ENCODE measurements at regions not wholly inside any gene's neighbourhood (a gene's known extent, or its start where the extent isn't known, plus 50 kb on each side); places are given as distances from the start of the nearest gene placed in this dataset.

GRCh38 chr6:19342616-19343015, 494.6 kb upstream of the ID4 start:
- no peaks in the 10 kb centered on the region for H3K4me1 ChIP-seq (ENCODE audit: control insufficient read depth in 1 of 2, insufficient read depth in 2 of 2, low read depth in 1 of 2, low read length in 1 of 2)
- H4K20me1 ChIP-seq (ENCODE audit: insufficient read depth): no peaks in the 10 kb centered on the region
- ChIA-PET POLR2A (no interaction called here), CTCF (no interaction called here)
- H3K9me2 ChIP-seq: no peaks in the 10 kb centered on the region
- DNase-seq: no peak
- no peak overlapping the region for H2AFZ ChIP-seq (ENCODE audit: low read depth)
- H3K36me3 ChIP-seq (replicated peaks in 1 of 2; ENCODE audit: control insufficient read depth in 1 of 2, insufficient read depth in 2 of 2, low read length in 1 of 2): no peaks in the 10 kb centered on the region
- 2% methylated on average over 1 of the region's 1 CpG for WGBS (ENCODE audit: low lambda C conversion rate)
- H3K27me3 ChIP-seq (ENCODE audit: insufficient read depth): no peaks in the 10 kb centered on the region
- H3K4me2 ChIP-seq: no peak overlapping the region
- no peak overlapping the region for H3K27ac ChIP-seq (ENCODE audit: low read depth in 2 of 2, low read length in 1 of 2)
- no peak overlapping the region for H3K9ac ChIP-seq
- TF ChIP-seq TEAD4 (IDR thresholded peaks at IDR 0.05; ENCODE audit: borderline replicate concordance, insufficient read depth) (no peak), TAF1 (IDR thresholded peaks at IDR 0.05; ENCODE audit: borderline replicate concordance, low read depth, low read length) (no peak), JUND (IDR thresholded peaks at IDR 0.05) (no peak), ELF1 (IDR thresholded peaks at IDR 0.05) (no peak), RAD21 (IDR thresholded peaks at IDR 0.05; ENCODE audit: low read length) (no peak), FOXJ3 (CRISPR knock-in tag; IDR thresholded peaks at IDR 0.05) (no peak), FOXM1 (IDR thresholded peaks at IDR 0.05; ENCODE audit: low read depth) (no peak)
- TF ChIP-seq, protein P1, sequence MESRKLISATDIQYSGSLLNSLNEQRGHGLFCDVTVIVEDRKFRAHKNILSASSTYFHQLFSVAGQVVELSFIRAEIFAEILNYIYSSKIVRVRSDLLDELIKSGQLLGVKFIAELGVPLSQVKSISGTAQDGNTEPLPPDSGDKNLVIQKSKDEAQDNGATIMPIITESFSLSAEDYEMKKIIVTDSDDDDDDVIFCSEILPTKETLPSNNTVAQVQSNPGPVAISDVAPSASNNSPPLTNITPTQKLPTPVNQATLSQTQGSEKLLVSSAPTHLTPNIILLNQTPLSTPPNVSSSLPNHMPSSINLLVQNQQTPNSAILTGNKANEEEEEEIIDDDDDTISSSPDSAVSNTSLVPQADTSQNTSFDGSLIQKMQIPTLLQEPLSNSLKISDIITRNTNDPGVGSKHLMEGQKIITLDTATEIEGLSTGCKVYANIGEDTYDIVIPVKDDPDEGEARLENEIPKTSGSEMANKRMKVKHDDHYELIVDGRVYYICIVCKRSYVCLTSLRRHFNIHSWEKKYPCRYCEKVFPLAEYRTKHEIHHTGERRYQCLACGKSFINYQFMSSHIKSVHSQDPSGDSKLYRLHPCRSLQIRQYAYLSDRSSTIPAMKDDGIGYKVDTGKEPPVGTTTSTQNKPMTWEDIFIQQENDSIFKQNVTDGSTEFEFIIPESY (IDR thresholded peaks at IDR 0.05; ENCODE audit: borderline replicate concordance, low read depth): no peak
- TF ChIP-seq, protein P2, sequence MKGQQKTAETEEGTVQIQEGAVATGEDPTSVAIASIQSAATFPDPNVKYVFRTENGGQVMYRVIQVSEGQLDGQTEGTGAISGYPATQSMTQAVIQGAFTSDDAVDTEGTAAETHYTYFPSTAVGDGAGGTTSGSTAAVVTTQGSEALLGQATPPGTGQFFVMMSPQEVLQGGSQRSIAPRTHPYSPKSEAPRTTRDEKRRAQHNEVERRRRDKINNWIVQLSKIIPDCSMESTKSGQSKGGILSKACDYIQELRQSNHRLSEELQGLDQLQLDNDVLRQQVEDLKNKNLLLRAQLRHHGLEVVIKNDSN (IDR thresholded peaks at IDR 0.05; ENCODE audit: borderline replicate concordance, low read depth): no peak
- H3K79me2 ChIP-seq (ENCODE audit: insufficient read depth): no peaks in the 10 kb centered on the region
- no peaks in the 10 kb centered on the region for H3F3A ChIP-seq (replicated peaks; ENCODE audit: insufficient read depth)
- H3K4me3 ChIP-seq (ENCODE audit: low read depth in 2 of 2, low read length in 1 of 2): no peak overlapping the region
- no peaks in the 10 kb centered on the region for H3K9me3 ChIP-seq

- ChIA-PET CTCF (no interaction called here), POLR2A (no interaction called here)
- no peak for TF ChIP-seq GATA2 (CRISPR knock-in tag; IDR thresholded peaks at IDR 0.05)
- TF ChIP-seq RXRA (IDR thresholded peaks at IDR 0.05; ENCODE audit: borderline replicate concordance, low read depth): no peak
- TF ChIP-seq RFX5 (IDR thresholded peaks at IDR 0.05; ENCODE audit: low read length): no peak
- TF ChIP-seq CHD2 (IDR thresholded peaks at IDR 0.05; ENCODE audit: low read length, partially characterized antibody): no peak
Observed at GRCh38 chr6:19349429-19349828, 487.7 kb upstream of the ID4 start.

More at GRCh38 chr6:19349429-19349828, 487.7 kb upstream of the ID4 start:
- H3K4me2 ChIP-seq: no peak overlapping the region
- H3F3A ChIP-seq (replicated peaks; ENCODE audit: insufficient read depth): no peaks in the 10 kb centered on the region
- H3K4me1 ChIP-seq (ENCODE audit: control insufficient read depth in 1 of 2, insufficient read depth in 2 of 2, low read depth in 1 of 2, low read length in 1 of 2): no peaks in the 10 kb centered on the region
- H3K9me2 ChIP-seq: no peaks in the 10 kb centered on the region
- DNase-seq: no peak
- H3K27me3 ChIP-seq (ENCODE audit: insufficient read depth): no peaks in the 10 kb centered on the region
- no peak overlapping the region for H2AFZ ChIP-seq (ENCODE audit: low read depth)
- H3K4me3 ChIP-seq (ENCODE audit: low read depth in 2 of 2, low read length in 1 of 2): no peak overlapping the region
- no peaks in the 10 kb centered on the region for H3K9me3 ChIP-seq
- no peak overlapping the region for H3K27ac ChIP-seq (ENCODE audit: low read depth in 2 of 2, low read length in 1 of 2)
- H3K79me2 ChIP-seq (ENCODE audit: insufficient read depth): no peaks in the 10 kb centered on the region
- no peak overlapping the region for H3K9ac ChIP-seq
- no peaks in the 10 kb centered on the region for H4K20me1 ChIP-seq (ENCODE audit: insufficient read depth)
- H3K36me3 ChIP-seq (replicated peaks in 1 of 2; ENCODE audit: control insufficient read depth in 1 of 2, insufficient read depth in 2 of 2, low read length in 1 of 2): no peaks in the 10 kb centered on the region
- WGBS (ENCODE audit: low lambda C conversion rate): 20% methylated on average over 3 of the region's 3 CpGs
